HepG2 (cell line): ENCODE measurements at regions not wholly inside any gene's neighbourhood (a gene's known extent, or its start where the extent isn't known, plus 50 kb on each side); places are given as distances from the start of the nearest gene placed in this dataset.

Source experiments
- ATAC-seq: fragments of 200-7000 bp; cut with Tn5 transposase; 3 replicates; pipeline ENCODE4 v1.9.1; 2020; ENCODE audit warnings: mild to moderate bottlenecking, moderate library complexity
- BruUV-seq: library from RNA; stranded (reverse); fragments of 400-500 nt; replicated peaks from 2 replicates; lab custom pipeline; 2021; lab: Mats Ljungman, UMichigan
- CTCF ChIA-PET: fragments of 300-600 bp; formaldehyde crosslinking; extraction: SDS; loops from one replicate; lab custom pipeline; 2021; ENCODE audit warnings: low total read pairs, inconsistent platforms, low intra/inter-chr PET ratio; lab: Yijun Ruan, JAX
- POLR2A ChIA-PET: fragments of 350-600 bp; sonication (Branson Sonifier 250); formaldehyde crosslinking; loops from one replicate; lab custom pipeline; 2020; ENCODE audit warnings: antibody characterized with exemption, inconsistent platforms; lab: Yijun Ruan, JAX
- DNase-seq: peaks from one replicate; pipeline ENCODE4 v3.0.0-alpha.2; 2015; ENCODE audit warnings: low spot score
- FAIRE-seq: peaks from 3 replicates; lab custom pipeline; 2011; peaks lifted over from hg19 to GRCh38; lab: Jason Lieb, UNC
- H2AFZ ChIP-seq: one replicate; pipeline ENCODE4 v1.6.1; 2011; ENCODE audit warnings: low read length, inconsistent platforms
- H3K27ac ChIP-seq: fragments of 300-600 bp; 3 replicates; pipeline ENCODE4 v1.8.0; 2011; ENCODE audit warnings: mixed run types, mild to moderate bottlenecking, mixed read lengths, low read length, inconsistent platforms; ENCODE audit not compliant: insufficient read depth; ENCODE audit errors: extremely low read length
- H3K27me3 ChIP-seq, 2 experiments: fragments of 200-600 bp in 1 of 2; 2 replicates in 1 of 2; 3 replicates in 1 of 2; pipeline versions ENCODE4 v1.6.0 to v1.8.0; 2011; ENCODE audit warnings: low read length in 2 of 2, mild to moderate bottlenecking in 2 of 2, moderate library complexity in 2 of 2, inconsistent platforms in 1 of 2; ENCODE audit not compliant: insufficient read depth in 2 of 2, control insufficient read depth in 1 of 2
- H3K36me3 ChIP-seq, 2 experiments: fragments of 200-600 bp in 1 of 2; replicated peaks in 1 of 2; 2 replicates in 1 of 2; 3 replicates in 1 of 2; pipeline versions ENCODE4 v1.5.1 to v1.8.0; 2011; ENCODE audit warnings: low read length in 2 of 2, inconsistent platforms in 1 of 2; ENCODE audit not compliant: insufficient read depth in 2 of 2, control insufficient read depth in 1 of 2
- H3K4me1 ChIP-seq: 2 replicates; pipeline ENCODE4 v1.5.1; 2012; ENCODE audit warnings: low read length, inconsistent platforms; ENCODE audit not compliant: insufficient read depth
- H3K4me2 ChIP-seq: 2 replicates; pipeline ENCODE4 v1.6.0; 2011; ENCODE audit warnings: low read depth, low read length, inconsistent platforms
- H3K4me3 ChIP-seq, 3 experiments: fragments of 200-600 bp in 1 of 3; sonication (generic), shearing (Covaris generic) in 1 of 3; replicated peaks in 1 of 3; 2 replicates each; pipeline ENCODE4 v1.5.1; 2011 to 2016; ENCODE audit warnings: low read length in 3 of 3, inconsistent platforms in 2 of 3, low read depth in 2 of 3, mild to moderate bottlenecking in 2 of 3, control low read depth in 1 of 3, mixed read lengths in 1 of 3; ENCODE audit not compliant: insufficient read depth in 1 of 3
- H3K79me2 ChIP-seq: one replicate; pipeline ENCODE4 v1.6.1; 2011; ENCODE audit warnings: low read length, inconsistent platforms; ENCODE audit not compliant: insufficient read depth
- H3K9ac ChIP-seq: 2 replicates; pipeline ENCODE4 v1.6.0; 2011; ENCODE audit warnings: mild to moderate bottlenecking, low read depth, low read length, inconsistent platforms; ENCODE audit not compliant: insufficient read depth
- H3K9me3 ChIP-seq: 2 replicates; pipeline ENCODE4 v1.5.1; 2012; ENCODE audit warnings: mild to moderate bottlenecking, low read length
- H4K20me1 ChIP-seq: 2 replicates; pipeline ENCODE4 v1.6.0; 2011; ENCODE audit warnings: inconsistent platforms, mild to moderate bottlenecking, low read length, moderate library complexity; ENCODE audit not compliant: insufficient read depth
- CBX5 ChIP-seq: sonication (generic); formaldehyde crosslinking; IDR thresholded peaks from 2 replicates; pipeline ENCODE4 v1.4.0; 2020; ENCODE audit warnings: missing genetic modification reagents, borderline replicate concordance
- ETV6 ChIP-seq: sonication (generic); formaldehyde crosslinking; conservative IDR thresholded peaks from 2 replicates; pipeline ENCODE4 v1.4.0; 2020; ENCODE audit warnings: missing genetic modification reagents
- GABPA ChIP-seq, 2 experiments: IDR thresholded peaks; 2 replicates each; pipeline ENCODE4 v1.6.1; 2011 to 2016; ENCODE audit warnings: low read depth in 2 of 2, low read length in 1 of 2, missing biosample characterization in 1 of 2, missing genetic modification characterization in 1 of 2
- KLF11 ChIP-seq: IDR thresholded peaks from 2 replicates; pipeline ENCODE4 v1.6.1; 2016; ENCODE audit warnings: missing compliant biosample characterization
- MYNN ChIP-seq: sonication (generic); formaldehyde crosslinking; IDR thresholded peaks from 2 replicates; pipeline ENCODE4 v1.4.0; 2020; ENCODE audit warnings: mild to moderate bottlenecking, low read depth, missing genetic modification reagents
- PCBP2 ChIP-seq: fragments of 200-400 bp; formaldehyde crosslinking; optimal IDR thresholded peaks from 2 replicates; pipeline ENCODE3; 2018; ENCODE audit warnings: low read length, low read depth; ENCODE audit not compliant: poor library complexity, severe bottlenecking
- ZNF441 ChIP-seq: sonication (generic); formaldehyde crosslinking; IDR thresholded peaks from 2 replicates; pipeline ENCODE4 v1.7.0; 2021; ENCODE audit warnings: missing genetic modification reagents, borderline replicate concordance
- ZNF589 ChIP-seq: sonication (generic); formaldehyde crosslinking; conservative IDR thresholded peaks from 2 replicates; pipeline ENCODE4 v1.8.0; 2022; ENCODE audit warnings: mild to moderate bottlenecking, moderate library complexity, missing genetic modification reagents
- WGBS: methylation state at CpG from one replicate; pipeline ENCODE4 v1.1.6; 2017; ENCODE audit warnings: low lambda C conversion rate; 5-methylcytosine and 5-hydroxymethylcytosine counted together
- in situ Hi-C: cut with HindIII; loops from 2 replicates; pipeline ENCODE4 v1.10.0; 2017; ENCODE audit warnings: low pct_unique_long_range_greater_than_20kb; ENCODE audit not compliant: extremely low pct_ligation_motif_present
- intact Hi-C: fragments of 100-400 bp; cut with micrococcal nuclease; formaldehyde crosslinking; loops from one replicate; pipeline ENCODE4 v1.10.0; 2022; ENCODE audit not compliant: unreplicated experiment
- TF ChIP-seq, protein P1 (sequence below): sonication (generic); formaldehyde crosslinking; IDR thresholded peaks from 2 replicates; pipeline ENCODE4 v1.8.0; 2022; ENCODE audit warnings: missing genetic modification reagents, mild to moderate bottlenecking, borderline replicate concordance
- TF ChIP-seq, protein P2 (sequence below): sonication (generic); formaldehyde crosslinking; IDR thresholded peaks from 2 replicates; pipeline ENCODE4 v1.5.0; 2020; ENCODE audit warnings: mild to moderate bottlenecking, missing genetic modification reagents
- TF ChIP-seq, protein P3 (sequence below): sonication (generic); formaldehyde crosslinking; IDR thresholded peaks from 2 replicates; pipeline ENCODE4 v1.4.0; 2020; ENCODE audit warnings: missing genetic modification reagents, borderline replicate concordance
- TF ChIP-seq, protein P4 (sequence below): sonication (generic); formaldehyde crosslinking; IDR thresholded peaks from 2 replicates; pipeline ENCODE4 v1.4.0; 2020; ENCODE audit warnings: low read depth, missing genetic modification reagents

DNA sequence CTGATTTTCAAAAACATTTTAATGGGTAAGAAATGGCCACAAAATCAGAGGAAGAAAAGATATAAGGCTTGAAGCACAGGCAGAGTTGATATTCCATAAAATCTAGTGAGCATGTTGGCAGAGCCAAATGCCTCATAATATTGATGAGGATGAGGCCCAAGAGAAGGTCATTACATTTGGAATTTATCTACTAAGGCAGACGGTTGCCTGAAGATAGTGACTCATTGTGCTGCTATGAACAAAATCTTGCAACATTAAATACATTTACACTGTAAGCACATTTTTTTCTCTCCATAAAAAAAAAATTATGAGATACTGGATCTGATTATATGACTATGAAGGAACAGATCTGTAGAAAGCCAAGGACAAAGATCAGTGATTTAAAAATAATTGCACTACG, 881.4 kb upstream of the CHORDC1 start (continued):
- TF ChIP-seq, protein P1, sequence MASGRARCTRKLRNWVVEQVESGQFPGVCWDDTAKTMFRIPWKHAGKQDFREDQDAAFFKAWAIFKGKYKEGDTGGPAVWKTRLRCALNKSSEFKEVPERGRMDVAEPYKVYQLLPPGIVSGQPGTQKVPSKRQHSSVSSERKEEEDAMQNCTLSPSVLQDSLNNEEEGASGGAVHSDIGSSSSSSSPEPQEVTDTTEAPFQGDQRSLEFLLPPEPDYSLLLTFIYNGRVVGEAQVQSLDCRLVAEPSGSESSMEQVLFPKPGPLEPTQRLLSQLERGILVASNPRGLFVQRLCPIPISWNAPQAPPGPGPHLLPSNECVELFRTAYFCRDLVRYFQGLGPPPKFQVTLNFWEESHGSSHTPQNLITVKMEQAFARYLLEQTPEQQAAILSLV (CRISPR knock-in tag) = no peak
- TF ChIP-seq ZNF589 (CRISPR knock-in tag) (no peak), ETV6 (CRISPR knock-in tag) (no peak), ZNF441 (CRISPR knock-in tag) (no peak)
- TF ChIP-seq, protein P2, sequence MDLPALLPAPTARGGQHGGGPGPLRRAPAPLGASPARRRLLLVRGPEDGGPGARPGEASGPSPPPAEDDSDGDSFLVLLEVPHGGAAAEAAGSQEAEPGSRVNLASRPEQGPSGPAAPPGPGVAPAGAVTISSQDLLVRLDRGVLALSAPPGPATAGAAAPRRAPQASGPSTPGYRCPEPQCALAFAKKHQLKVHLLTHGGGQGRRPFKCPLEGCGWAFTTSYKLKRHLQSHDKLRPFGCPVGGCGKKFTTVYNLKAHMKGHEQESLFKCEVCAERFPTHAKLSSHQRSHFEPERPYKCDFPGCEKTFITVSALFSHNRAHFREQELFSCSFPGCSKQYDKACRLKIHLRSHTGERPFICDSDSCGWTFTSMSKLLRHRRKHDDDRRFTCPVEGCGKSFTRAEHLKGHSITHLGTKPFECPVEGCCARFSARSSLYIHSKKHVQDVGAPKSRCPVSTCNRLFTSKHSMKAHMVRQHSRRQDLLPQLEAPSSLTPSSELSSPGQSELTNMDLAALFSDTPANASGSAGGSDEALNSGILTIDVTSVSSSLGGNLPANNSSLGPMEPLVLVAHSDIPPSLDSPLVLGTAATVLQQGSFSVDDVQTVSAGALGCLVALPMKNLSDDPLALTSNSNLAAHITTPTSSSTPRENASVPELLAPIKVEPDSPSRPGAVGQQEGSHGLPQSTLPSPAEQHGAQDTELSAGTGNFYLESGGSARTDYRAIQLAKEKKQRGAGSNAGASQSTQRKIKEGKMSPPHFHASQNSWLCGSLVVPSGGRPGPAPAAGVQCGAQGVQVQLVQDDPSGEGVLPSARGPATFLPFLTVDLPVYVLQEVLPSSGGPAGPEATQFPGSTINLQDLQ (CRISPR knock-in tag) = no peak

DNA sequence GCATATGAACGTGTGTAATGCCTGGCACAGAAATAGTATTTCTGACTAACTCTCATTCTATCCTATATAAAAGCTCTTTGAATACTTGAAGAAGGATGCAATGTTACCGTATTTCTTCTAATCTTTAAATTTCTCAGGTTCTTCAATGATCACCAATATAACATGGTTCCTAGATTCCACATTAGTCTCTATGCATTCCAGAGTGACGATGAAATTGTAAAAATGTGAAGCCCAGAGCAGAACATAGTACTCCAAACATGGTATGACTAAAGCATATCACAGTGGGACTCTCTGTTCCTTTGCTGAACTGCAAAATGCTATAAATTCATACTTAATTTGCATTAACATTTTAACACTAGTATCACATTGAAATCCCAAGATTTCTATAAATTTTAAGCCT, 877.6 kb upstream of the CHORDC1 start:
- no peak overlapping the region for H3K27ac ChIP-seq
- FAIRE-seq (no peak), ATAC-seq (no peak), DNase-seq (no peak)
- WGBS = 3% methylated on average over 3 of the region's 3 CpGs
- no peaks in the 10 kb centered on the region for H4K20me1 ChIP-seq
- H3K9ac ChIP-seq = no peak overlapping the region
- H3K9me3 ChIP-seq = no peaks in the 10 kb centered on the region
- no peak overlapping the region for H3K4me3 ChIP-seq
- no peaks in the 10 kb centered on the region for H3K36me3 ChIP-seq
- BruUV-seq = no TSS peak
- H2AFZ ChIP-seq = no peak overlapping the region
- in situ Hi-C loops (no loop called here), intact Hi-C loops (no loop called here)
- no peaks in the 10 kb centered on the region for H3K4me1 ChIP-seq
- H3K4me2 ChIP-seq = no peak overlapping the region
- H3K27me3 ChIP-seq = no peaks in the 10 kb centered on the region; a peak in 1 of 5 replicates
- ChIA-PET CTCF (no interaction called here), POLR2A (no interaction called here)
- H3K79me2 ChIP-seq = no peaks in the 10 kb centered on the region
- TF ChIP-seq KLF11 (CRISPR knock-in tag) = no peak
- no peak for TF ChIP-seq MYNN (CRISPR knock-in tag)
- TF ChIP-seq CBX5 (CRISPR knock-in tag) = no peak
- TF ChIP-seq PCBP2 = no peak
- TF ChIP-seq, protein P3, sequence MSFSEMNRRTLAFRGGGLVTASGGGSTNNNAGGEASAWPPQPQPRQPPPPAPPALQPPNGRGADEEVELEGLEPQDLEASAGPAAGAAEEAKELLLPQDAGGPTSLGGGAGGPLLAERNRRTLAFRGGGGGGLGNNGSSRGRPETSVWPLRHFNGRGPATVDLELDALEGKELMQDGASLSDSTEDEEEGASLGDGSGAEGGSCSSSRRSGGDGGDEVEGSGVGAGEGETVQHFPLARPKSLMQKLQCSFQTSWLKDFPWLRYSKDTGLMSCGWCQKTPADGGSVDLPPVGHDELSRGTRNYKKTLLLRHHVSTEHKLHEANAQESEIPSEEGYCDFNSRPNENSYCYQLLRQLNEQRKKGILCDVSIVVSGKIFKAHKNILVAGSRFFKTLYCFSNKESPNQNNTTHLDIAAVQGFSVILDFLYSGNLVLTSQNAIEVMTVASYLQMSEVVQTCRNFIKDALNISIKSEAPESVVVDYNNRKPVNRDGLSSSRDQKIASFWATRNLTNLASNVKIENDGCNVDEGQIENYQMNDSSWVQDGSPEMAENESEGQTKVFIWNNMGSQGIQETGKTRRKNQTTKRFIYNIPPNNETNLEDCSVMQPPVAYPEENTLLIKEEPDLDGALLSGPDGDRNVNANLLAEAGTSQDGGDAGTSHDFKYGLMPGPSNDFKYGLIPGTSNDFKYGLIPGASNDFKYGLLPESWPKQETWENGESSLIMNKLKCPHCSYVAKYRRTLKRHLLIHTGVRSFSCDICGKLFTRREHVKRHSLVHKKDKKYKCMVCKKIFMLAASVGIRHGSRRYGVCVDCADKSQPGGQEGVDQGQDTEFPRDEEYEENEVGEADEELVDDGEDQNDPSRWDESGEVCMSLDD (CRISPR knock-in tag) = no peak
- TF ChIP-seq GABPA (IDR thresholded peaks at IDR 0.05; ENCODE audit: low read depth, low read length) = no peak
- TF ChIP-seq GABPA (CRISPR knock-in tag; IDR thresholded peaks at IDR 0.05; ENCODE audit: low read depth) = no peak
- TF ChIP-seq, protein P4, sequence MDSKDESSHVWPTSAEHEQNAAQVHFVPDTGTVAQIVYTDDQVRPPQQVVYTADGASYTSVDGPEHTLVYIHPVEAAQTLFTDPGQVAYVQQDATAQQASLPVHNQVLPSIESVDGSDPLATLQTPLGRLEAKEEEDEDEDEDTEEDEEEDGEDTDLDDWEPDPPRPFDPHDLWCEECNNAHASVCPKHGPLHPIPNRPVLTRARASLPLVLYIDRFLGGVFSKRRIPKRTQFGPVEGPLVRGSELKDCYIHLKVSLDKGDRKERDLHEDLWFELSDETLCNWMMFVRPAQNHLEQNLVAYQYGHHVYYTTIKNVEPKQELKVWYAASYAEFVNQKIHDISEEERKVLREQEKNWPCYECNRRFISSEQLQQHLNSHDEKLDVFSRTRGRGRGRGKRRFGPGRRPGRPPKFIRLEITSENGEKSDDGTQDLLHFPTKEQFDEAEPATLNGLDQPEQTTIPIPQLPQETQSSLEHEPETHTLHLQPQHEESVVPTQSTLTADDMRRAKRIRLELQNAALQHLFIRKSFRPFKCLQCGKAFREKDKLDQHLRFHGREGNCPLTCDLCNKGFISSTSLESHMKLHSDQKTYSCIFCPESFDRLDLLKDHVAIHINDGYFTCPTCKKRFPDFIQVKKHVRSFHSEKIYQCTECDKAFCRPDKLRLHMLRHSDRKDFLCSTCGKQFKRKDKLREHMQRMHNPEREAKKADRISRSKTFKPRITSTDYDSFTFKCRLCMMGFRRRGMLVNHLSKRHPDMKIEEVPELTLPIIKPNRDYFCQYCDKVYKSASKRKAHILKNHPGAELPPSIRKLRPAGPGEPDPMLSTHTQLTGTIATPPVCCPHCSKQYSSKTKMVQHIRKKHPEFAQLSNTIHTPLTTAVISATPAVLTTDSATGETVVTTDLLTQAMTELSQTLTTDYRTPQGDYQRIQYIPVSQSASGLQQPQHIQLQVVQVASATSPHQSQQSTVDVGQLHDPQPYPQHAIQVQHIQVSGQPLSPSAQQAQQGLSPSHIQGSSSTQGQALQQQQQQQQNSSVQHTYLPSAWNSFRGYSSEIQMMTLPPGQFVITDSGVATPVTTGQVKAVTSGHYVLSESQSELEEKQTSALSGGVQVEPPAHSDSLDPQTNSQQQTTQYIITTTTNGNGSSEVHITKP (CRISPR knock-in tag) = no peak
